Loucy (cell line): ENCODE measurements at regions not wholly inside any gene's neighbourhood (a gene's known extent, or its start where the extent isn't known, plus 50 kb on each side); places are given as distances from the start of the nearest gene placed in this dataset.

Experiments
- CTCF ChIP-seq: fragments of 200-600 bp; sonication (generic); conservative IDR thresholded peaks from 2 replicates; pipeline ENCODE4 v1.5.1; 2014; ENCODE audit warnings: mild to moderate bottlenecking, antibody characterized with exemption, low read length
- EZH2phosphoT487 ChIP-seq: fragments of 200-600 bp; IDR thresholded peaks from 2 replicates; pipeline ENCODE4 v1.6.1; 2018; ENCODE audit warnings: antibody characterized with exemption, mild to moderate bottlenecking, moderate library complexity, borderline replicate concordance

GRCh38 chr16:13471036-13471435, 448.9 kb upstream of the ERCC4 start:
- TF ChIP-seq CTCF: no peak
- no peak for TF ChIP-seq EZH2phosphoT487
